GM23338 (cell line): ENCODE measurements at regions not wholly inside any gene's neighbourhood (a gene's known extent, or its start where the extent isn't known, plus 50 kb on each side); places are given as distances from the start of the nearest gene placed in this dataset.

Experiments
- ATAC-seq: fragments of 200-7000 bp; cut with Tn5 transposase; 3 replicates; pipeline ENCODE4 v1.9.1; 2020
- DNase-seq: peaks from one replicate; pipeline ENCODE4 v3.0.0-alpha.2; 2015; ENCODE audit warnings: low spot score
- H2AFZ ChIP-seq: fragments of 200-600 bp; sonication (generic); 2 replicates; pipeline ENCODE4 v1.8.0; 2016; ENCODE audit warnings: antibody characterized with exemption, mild to moderate bottlenecking, moderate library complexity
- H3F3A ChIP-seq: fragments of 200-600 bp; sonication (generic); replicated peaks from 2 replicates; pipeline ENCODE4 v1.8.0; 2017; ENCODE audit warnings: antibody characterized with exemption, mixed run types, low read depth
- H3K27ac ChIP-seq: fragments of 200-600 bp; sonication (generic); 2 replicates; pipeline ENCODE4 v1.6.1; 2016; ENCODE audit warnings: low read depth
- H3K27me3 ChIP-seq: fragments of 200-600 bp; sonication (generic); 2 replicates; pipeline ENCODE4 v1.8.0; 2016; ENCODE audit warnings: mild to moderate bottlenecking, mixed run types, moderate library complexity; ENCODE audit not compliant: insufficient read depth
- H3K36me3 ChIP-seq: fragments of 200-600 bp; sonication (generic); 2 replicates; pipeline ENCODE4 v1.8.0; 2016; ENCODE audit warnings: mild to moderate bottlenecking; ENCODE audit not compliant: insufficient read depth
- H3K4me1 ChIP-seq: fragments of 200-600 bp; sonication (generic); 2 replicates; pipeline ENCODE4 v1.8.0; 2016; ENCODE audit warnings: mild to moderate bottlenecking, moderate library complexity; ENCODE audit not compliant: insufficient read depth
- H3K4me2 ChIP-seq: fragments of 200-600 bp; sonication (generic); 2 replicates; pipeline ENCODE4 v1.7.1; 2017; ENCODE audit warnings: mixed run types
- H3K4me3 ChIP-seq: fragments of 200-600 bp; sonication (generic); 2 replicates; pipeline ENCODE4 v1.6.1; 2016; ENCODE audit warnings: mixed run types
- H3K79me2 ChIP-seq: fragments of 200-600 bp; sonication (generic); replicated peaks from 2 replicates; pipeline ENCODE4 v1.8.0; 2017; ENCODE audit warnings: mild to moderate bottlenecking; ENCODE audit not compliant: insufficient read depth
- H3K9me2 ChIP-seq: fragments of 200-600 bp; sonication (generic); 2 replicates; pipeline ENCODE4 v1.8.0; 2017; ENCODE audit not compliant: insufficient read depth
- H4K20me1 ChIP-seq: fragments of 200-600 bp; sonication (generic); replicated peaks from 2 replicates; pipeline ENCODE4 v1.8.0; 2017; ENCODE audit warnings: mild to moderate bottlenecking; ENCODE audit not compliant: insufficient read depth
- H3K27ac Mint-ChIP-seq: 2 replicates; pipeline ENCODE4 v1.8.0; 2020; ENCODE audit warnings: inconsistent platforms, mild to moderate bottlenecking, moderate library complexity, mixed read lengths
- H3K27me3 Mint-ChIP-seq: 3 replicates; pipeline ENCODE4 v1.8.0; 2022; ENCODE audit warnings: low read depth, mild to moderate bottlenecking, moderate library complexity, mixed read lengths, inconsistent platforms; ENCODE audit not compliant: insufficient read depth, poor library complexity
- H3K36me3 Mint-ChIP-seq: 3 replicates; pipeline ENCODE4 v1.8.0; 2021; ENCODE audit warnings: low read depth, mild to moderate bottlenecking, inconsistent platforms, moderate library complexity, mixed read lengths
- H3K4me1 Mint-ChIP-seq: 3 replicates; pipeline ENCODE4 v1.8.0; 2020; ENCODE audit warnings: mild to moderate bottlenecking, inconsistent platforms, mixed read lengths
- H3K4me3 Mint-ChIP-seq: 3 replicates; pipeline ENCODE4 v1.8.0; 2021; ENCODE audit warnings: moderate library complexity, mild to moderate bottlenecking, inconsistent platforms, mixed read lengths
- H3K9me3 Mint-ChIP-seq: 3 replicates; pipeline ENCODE4 v1.8.0; 2020; ENCODE audit warnings: moderate library complexity, mild to moderate bottlenecking, inconsistent platforms, mixed read lengths
- CREB1 ChIP-seq: fragments of 250-450 bp; sonication (Bioruptor Pico); IDR thresholded peaks from 2 replicates; pipeline ENCODE4 v1.5.0; 2020; ENCODE audit warnings: low read depth, mild to moderate bottlenecking, moderate library complexity
- STAT1 ChIP-seq: IDR thresholded peaks from one replicate; pipeline ENCODE4 v1.6.1; 2016; ENCODE audit warnings: antibody characterized with exemption; ENCODE audit not compliant: unreplicated experiment
- ZNF114 ChIP-seq: fragments of 250-450 bp; sonication (Bioruptor Pico); IDR thresholded peaks from 2 replicates; pipeline ENCODE4 v1.5.0; 2020; ENCODE audit warnings: mild to moderate bottlenecking, moderate library complexity
- ZNF331 ChIP-seq: fragments of 250-450 bp; sonication (Bioruptor Pico); IDR thresholded peaks from 2 replicates; pipeline ENCODE4 v1.5.0; 2020; ENCODE audit warnings: low read depth, mild to moderate bottlenecking, moderate library complexity
- ZNF462 ChIP-seq: fragments of 250-450 bp; sonication (Bioruptor Pico); IDR thresholded peaks from 2 replicates; pipeline ENCODE4 v1.5.0; 2020; ENCODE audit warnings: mild to moderate bottlenecking, moderate library complexity

- peak; percentile 80 for TF ChIP-seq CREB1
- no peak for TF ChIP-seq STAT1
- no peak for TF ChIP-seq ZNF114 (CRISPR knock-in tag)
- TF ChIP-seq ZNF462 (CRISPR knock-in tag) = no peak
- no peak for TF ChIP-seq ZNF331
- no peaks in the 10 kb centered on the region for H3F3A ChIP-seq
- H3K36me3 ChIP-seq = no peaks in the 10 kb centered on the region
- no peaks in the 10 kb centered on the region for H3K9me2 ChIP-seq
- Mint-ChIP-seq H3K27me3 (peaks cover 16% of the 10 kb centered on the region), H3K4me3 (no peak overlapping the region; the same call in 2 of the 3 replicates), H3K27ac (no peak overlapping the region), H3K36me3 (peaks cover 4% of the 10 kb centered on the region; the same call in 2 of the 3 replicates), H3K9me3 (peaks cover 8% of the 10 kb centered on the region), H3K4me1 (peaks cover 45% of the 10 kb centered on the region)
- H3K27me3 ChIP-seq = no peaks in the 10 kb centered on the region
- DNase-seq (peak; percentile 91), ATAC-seq (peak; percentile 88)
- H3K4me2 ChIP-seq = peak overlapping the region; percentile 49; the same call in 1 of the 2 replicates
- H3K4me3 ChIP-seq = no peak overlapping the region
- H3K79me2 ChIP-seq = no peaks in the 10 kb centered on the region
- H2AFZ ChIP-seq = no peak overlapping the region
- no peak overlapping the region for H3K27ac ChIP-seq
- H4K20me1 ChIP-seq = no peaks in the 10 kb centered on the region
- H3K4me1 ChIP-seq = peaks cover 7% of the 10 kb centered on the region; the same call in 1 of the 2 replicates
These were observed 98.9 kb upstream of the TLE3 start for GRCh38 chr15:70196372-70197316.
